GM21367 (cell line): ENCODE measurements at regions not wholly inside any gene's neighbourhood (a gene's known extent, or its start where the extent isn't known, plus 50 kb on each side); places are given as distances from the start of the nearest gene placed in this dataset.
A peak's percentile ranks its signal among the peaks of the same experiment; 100 is the strongest.
"Not testable (repeated sequence)": the region's sequence is repeated elsewhere in the genome, so short reads cannot be mapped to it uniquely, and the experiment has no call there.

Source experiments
- ATAC-seq: cut with Tn5 transposase; IDR thresholded peaks from one replicate; pipeline ENCODE4 v1.9.1; 2021; ENCODE audit not compliant: unreplicated experiment

- no peak for ATAC-seq
Measured at GRCh38 chr7:106747804-106748203, 86.8 kb upstream of the CCDC71L start.

GRCh38 chr7:106749165-106749564 is 88.2 kb upstream of the CCDC71L start:
- no peak for ATAC-seq

- ATAC-seq = no peak
Measured at GRCh38 chr7:106750773-106751172, 89.8 kb upstream of the CCDC71L start.

- no peak for ATAC-seq
Measured at GRCh38 chr7:106752367-106752766, 91.4 kb upstream of the CCDC71L start.

GRCh38 chr7:106755024-106755423 is 94.1 kb upstream of the CCDC71L start:
- not testable (repeated sequence) for ATAC-seq

- ATAC-seq = no peak
Measured at GRCh38 chr7:106755641-106756040, 94.7 kb upstream of the CCDC71L start.

GRCh38 chr7:106756071-106756470 is 95.1 kb upstream of the CCDC71L start:
- no peak for ATAC-seq

- ATAC-seq = no peak
Measured at GRCh38 chr7:106756884-106757283, 95.9 kb upstream of the CCDC71L start.

- no peak for ATAC-seq
Measured at GRCh38 chr7:106757846-106758245, 96.9 kb upstream of the CCDC71L start.

- ATAC-seq = not testable (repeated sequence)
Measured at GRCh38 chr7:106762845-106763244, 101.9 kb upstream of the CCDC71L start.

- no peak for ATAC-seq
Measured at GRCh38 chr7:106763717-106764116, 101.4 kb upstream of the PIK3CG start.

GRCh38 chr7:106765727-106766355 is 99.2 kb upstream of the PIK3CG start:
- ATAC-seq = no peak

- no peak for ATAC-seq
Measured at GRCh38 chr7:106766551-106766950, 98.5 kb upstream of the PIK3CG start.

GRCh38 chr7:106767078-106767477 is 98.0 kb upstream of the PIK3CG start:
- no peak for ATAC-seq

GRCh38 chr7:106767498-106768323 is 97.4 kb upstream of the PIK3CG start:
- peak; percentile 70 for ATAC-seq

- peak; percentile 63 for ATAC-seq
Measured at GRCh38 chr7:106768324-106768751, 96.7 kb upstream of the PIK3CG start.

GRCh38 chr7:106770191-106770590 is 94.9 kb upstream of the PIK3CG start:
- ATAC-seq = no peak

GRCh38 chr7:106772655-106773108 is 92.4 kb upstream of the PIK3CG start:
- no peak for ATAC-seq

- no peak for ATAC-seq
Measured at GRCh38 chr7:106773228-106773627, 91.9 kb upstream of the PIK3CG start.

GRCh38 chr7:106773721-106774120 is 91.4 kb upstream of the PIK3CG start:
- ATAC-seq = no peak

GRCh38 chr7:106774213-106774767 is 90.8 kb upstream of the PIK3CG start:
- ATAC-seq = no peak
